Astrocyte (in vitro differentiated cells and primary cell): ENCODE measurements at regions not wholly inside any gene's neighbourhood (a gene's known extent, or its start where the extent isn't known, plus 50 kb on each side); places are given as distances from the start of the nearest gene placed in this dataset.

ENCODE experiments used
- EZH2 ChIP-seq: IDR thresholded peaks from 2 replicates; pipeline ENCODE4 v1.6.1; 2012; ENCODE audit warnings: mild to moderate bottlenecking, low read length, inconsistent platforms; ENCODE audit not compliant: insufficient read depth
- TF ChIP-seq, protein P1 (sequence below): IDR thresholded peaks from 2 replicates; pipeline ENCODE4 v1.5.1; 2011; ENCODE audit warnings: low read depth, mild to moderate bottlenecking, inconsistent platforms, low read length, moderate library complexity; ENCODE audit not compliant: insufficient read depth

DNA sequence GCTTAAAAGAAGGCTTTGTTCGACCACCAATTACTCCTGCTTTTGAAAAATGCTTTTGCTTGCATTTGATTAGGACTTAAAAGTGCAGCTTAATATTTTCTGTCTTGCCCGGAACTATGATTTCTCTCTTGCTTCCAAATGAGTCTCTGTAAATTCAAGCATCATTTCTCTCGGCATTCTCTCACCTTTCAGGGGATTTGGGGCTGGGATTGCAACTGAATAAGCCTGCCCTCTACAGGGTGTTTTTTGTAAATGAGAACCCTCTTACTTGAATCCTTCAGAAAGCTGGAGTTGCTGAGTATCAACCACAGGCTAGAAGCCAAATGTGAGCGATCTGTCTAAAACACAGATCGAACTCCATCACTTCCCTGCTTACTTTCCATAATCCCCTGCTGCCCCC is 234.6 kb downstream of the TMEM114 start:
- TF ChIP-seq, protein P1, sequence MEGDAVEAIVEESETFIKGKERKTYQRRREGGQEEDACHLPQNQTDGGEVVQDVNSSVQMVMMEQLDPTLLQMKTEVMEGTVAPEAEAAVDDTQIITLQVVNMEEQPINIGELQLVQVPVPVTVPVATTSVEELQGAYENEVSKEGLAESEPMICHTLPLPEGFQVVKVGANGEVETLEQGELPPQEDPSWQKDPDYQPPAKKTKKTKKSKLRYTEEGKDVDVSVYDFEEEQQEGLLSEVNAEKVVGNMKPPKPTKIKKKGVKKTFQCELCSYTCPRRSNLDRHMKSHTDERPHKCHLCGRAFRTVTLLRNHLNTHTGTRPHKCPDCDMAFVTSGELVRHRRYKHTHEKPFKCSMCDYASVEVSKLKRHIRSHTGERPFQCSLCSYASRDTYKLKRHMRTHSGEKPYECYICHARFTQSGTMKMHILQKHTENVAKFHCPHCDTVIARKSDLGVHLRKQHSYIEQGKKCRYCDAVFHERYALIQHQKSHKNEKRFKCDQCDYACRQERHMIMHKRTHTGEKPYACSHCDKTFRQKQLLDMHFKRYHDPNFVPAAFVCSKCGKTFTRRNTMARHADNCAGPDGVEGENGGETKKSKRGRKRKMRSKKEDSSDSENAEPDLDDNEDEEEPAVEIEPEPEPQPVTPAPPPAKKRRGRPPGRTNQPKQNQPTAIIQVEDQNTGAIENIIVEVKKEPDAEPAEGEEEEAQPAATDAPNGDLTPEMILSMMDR: no peak
- TF ChIP-seq EZH2: no peak
